Large intestine (tissue), 3 donors: ENCODE measurements at regions not wholly inside any gene's neighbourhood (a gene's known extent, or its start where the extent isn't known, plus 50 kb on each side); places are given as distances from the start of the nearest gene placed in this dataset.

Experiments used
- DNase-seq, 2 donors: peaks; one replicate each; pipeline versions ENCODE4 v3.0.0 to v3.0.0-alpha.2; 2013
- H3K27ac ChIP-seq: one replicate; pipeline ENCODE4 v1.5.1; 2013; ENCODE audit warnings: low read length
- H3K27me3 ChIP-seq: 2 replicates; pipeline ENCODE4 v1.6.1; 2013; ENCODE audit warnings: low read length; ENCODE audit not compliant: control insufficient read depth, insufficient read depth
- H3K36me3 ChIP-seq: 2 replicates; pipeline ENCODE4 v1.6.1; 2013; ENCODE audit warnings: low read length; ENCODE audit not compliant: control insufficient read depth, insufficient read depth
- H3K4me1 ChIP-seq: one replicate; pipeline ENCODE4 v1.6.1; 2013; ENCODE audit warnings: low read length; ENCODE audit not compliant: control insufficient read depth, insufficient read depth
- H3K4me3 ChIP-seq: one replicate; pipeline ENCODE4 v1.5.1; 2013; ENCODE audit warnings: low read length
- H3K9me3 ChIP-seq: one replicate; pipeline ENCODE4 v1.6.1; 2013; ENCODE audit warnings: mild to moderate bottlenecking, low read depth, low read length, moderate library complexity; ENCODE audit not compliant: control insufficient read depth
- WGBS: methylation state at CpG from one replicate; pipeline ENCODE4 v1.1.5; 2013; ENCODE audit warnings: low lambda C conversion rate; ENCODE audit not compliant: insufficient coverage; 5-methylcytosine and 5-hydroxymethylcytosine counted together

DNA sequence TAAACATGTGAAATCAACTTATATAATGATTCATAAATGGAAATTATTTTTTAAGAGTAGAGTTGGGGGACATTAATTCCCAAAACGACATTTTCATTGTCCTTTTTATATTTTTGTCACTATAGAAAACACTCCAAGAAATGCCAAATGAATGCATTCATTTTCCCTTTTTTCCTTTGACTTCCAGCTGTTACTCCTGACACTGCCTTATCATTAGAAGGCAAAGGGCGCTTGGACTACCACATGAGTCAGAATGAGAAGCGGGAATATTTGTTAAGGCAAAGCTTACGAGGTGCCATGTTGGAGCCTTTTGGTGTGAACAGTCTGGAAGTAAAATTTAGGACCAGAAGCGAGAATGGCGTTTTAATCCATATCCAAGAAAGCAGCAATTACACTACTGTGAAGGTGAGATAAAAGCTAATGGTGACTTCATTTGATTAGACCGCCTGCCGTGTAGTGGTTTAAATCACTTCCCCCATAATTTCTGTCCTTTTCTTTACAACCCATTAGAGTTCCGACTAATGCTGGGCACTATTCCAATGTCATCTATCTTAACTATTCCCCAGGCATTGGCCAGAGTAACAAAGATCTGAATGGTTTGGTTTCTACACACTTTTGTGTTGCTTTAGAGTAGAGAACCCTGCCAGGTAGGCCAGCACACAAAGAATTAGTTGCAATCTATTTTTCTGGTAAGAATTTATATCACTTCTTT lies 166.7 kb downstream of the FAT4 start:
- 44% methylated on average over 1 of the region's 9 CpGs for WGBS

DNA sequence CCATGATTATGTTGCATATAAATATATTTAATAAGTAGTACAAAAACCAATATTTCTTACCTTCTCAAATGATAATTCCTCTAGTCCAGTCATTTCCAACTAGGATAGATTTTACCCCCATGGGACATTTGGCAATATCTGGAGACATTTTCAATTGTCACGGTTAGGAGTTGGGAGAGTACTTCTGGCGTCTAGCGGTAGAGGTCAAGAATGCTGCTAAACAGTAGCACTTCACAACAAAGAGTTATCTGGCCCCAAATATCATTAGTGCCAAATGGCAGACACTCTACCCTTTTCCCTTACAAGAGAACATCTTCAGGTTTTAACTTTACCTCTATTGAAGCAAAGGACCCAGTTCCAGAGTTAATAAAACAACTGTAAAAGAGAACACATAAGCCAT lies 168.1 kb downstream of the FAT4 start:
- no peak for DNase-seq
- no peaks in the 10 kb centered on the region for H3K27me3 ChIP-seq
- no peaks in the 10 kb centered on the region for H3K4me1 ChIP-seq
- no peak overlapping the region for H3K4me3 ChIP-seq
- H3K36me3 ChIP-seq: peaks cover 5% of the 10 kb centered on the region
- no peaks in the 10 kb centered on the region for H3K9me3 ChIP-seq
- no peak overlapping the region for H3K27ac ChIP-seq
- no CpG with 5 or more reads among the region's 3 CpGs for WGBS

More for the DNA sequence above, 166.7 kb downstream of the FAT4 start:
- peaks cover 5% of the 10 kb centered on the region for H3K36me3 ChIP-seq
- no peaks in the 10 kb centered on the region for H3K9me3 ChIP-seq
- H3K4me1 ChIP-seq: no peaks in the 10 kb centered on the region
- H3K27me3 ChIP-seq: no peaks in the 10 kb centered on the region
- H3K27ac ChIP-seq: no peak overlapping the region
- no peak overlapping the region for H3K4me3 ChIP-seq
- no peak for DNase-seq

DNA sequence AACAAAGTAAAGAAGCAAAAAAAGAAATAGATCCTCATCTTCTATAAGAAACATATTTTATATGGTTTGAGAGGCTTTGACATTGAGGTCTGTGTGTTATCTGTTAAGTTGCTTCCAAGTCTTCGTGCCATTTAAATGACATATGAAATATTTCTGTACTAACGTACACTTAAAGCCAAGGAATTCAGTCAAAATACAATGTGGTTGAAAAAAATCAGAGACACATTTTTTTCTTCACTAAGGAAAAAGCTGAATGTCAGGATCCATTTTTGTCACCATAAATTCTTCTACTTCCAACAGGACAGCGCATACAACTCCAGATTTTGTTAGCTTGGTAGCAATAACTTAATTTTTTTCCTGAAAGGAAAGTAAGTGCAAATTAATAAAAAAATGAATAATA lies 168.5 kb downstream of the FAT4 start:
- H3K27me3 ChIP-seq: no peaks in the 10 kb centered on the region
- no peak for DNase-seq
- no peak overlapping the region for H3K27ac ChIP-seq
- 89% methylated on average over 2 of the region's 3 CpGs for WGBS
- no peak overlapping the region for H3K4me3 ChIP-seq
- no peaks in the 10 kb centered on the region for H3K4me1 ChIP-seq
- peaks cover 5% of the 10 kb centered on the region for H3K36me3 ChIP-seq
- no peaks in the 10 kb centered on the region for H3K9me3 ChIP-seq

DNA sequence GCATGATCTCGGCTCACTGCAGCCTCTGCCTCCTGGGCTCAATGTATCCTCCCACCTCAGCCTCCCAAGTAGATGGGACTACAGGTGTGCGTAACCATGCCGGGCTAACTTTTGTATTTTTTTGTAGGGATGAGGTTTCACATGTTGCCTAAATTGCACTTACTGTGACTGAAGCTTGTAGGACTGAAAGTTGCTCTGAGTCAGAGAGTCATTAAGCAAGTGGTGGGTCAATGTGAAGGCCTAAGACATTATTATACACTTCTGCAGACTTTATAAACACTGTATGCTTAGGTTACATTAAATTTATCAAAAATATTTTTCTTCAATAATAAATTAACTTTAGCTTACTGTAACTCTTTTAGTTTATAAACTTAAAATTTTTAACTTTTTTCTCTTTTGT lies 170.2 kb downstream of the FAT4 start:
- Histone ChIP-seq H3K27ac (no peak overlapping the region), H3K9me3 (peaks cover 2% of the 10 kb centered on the region), H3K4me1 (no peaks in the 10 kb centered on the region), H3K36me3 (peaks cover 7% of the 10 kb centered on the region), H3K27me3 (no peaks in the 10 kb centered on the region), H3K4me3 (no peak overlapping the region)
- DNase-seq: no peak
- WGBS: no CpG with 5 or more reads among the region's 3 CpGs

DNA sequence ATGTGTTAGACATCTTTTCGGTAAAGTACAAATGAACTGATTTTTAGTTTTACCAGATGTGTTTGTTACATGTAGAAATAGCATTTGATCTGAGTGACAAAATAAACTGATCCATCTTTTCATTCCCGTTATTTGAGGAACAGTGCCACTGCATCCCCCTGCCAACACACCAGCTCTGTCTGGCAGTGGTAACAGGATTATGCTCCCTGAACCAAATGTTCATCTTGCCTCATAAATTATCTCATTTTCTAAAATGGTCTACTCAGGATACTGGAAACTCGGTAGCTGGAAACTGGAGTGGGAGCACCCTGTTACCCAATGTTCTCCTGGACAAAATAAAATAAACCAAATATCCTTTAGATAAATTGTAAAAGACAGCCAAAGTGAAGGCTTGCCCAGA lies 171.6 kb downstream of the FAT4 start:
- WGBS: no CpG with 5 or more reads among the region's 3 CpGs
- H3K4me3 ChIP-seq: no peak overlapping the region
- H3K27me3 ChIP-seq: no peaks in the 10 kb centered on the region
- H3K9me3 ChIP-seq: peaks cover 2% of the 10 kb centered on the region
- no peak for DNase-seq
- H3K27ac ChIP-seq: no peak overlapping the region
- H3K36me3 ChIP-seq: peaks cover 18% of the 10 kb centered on the region
- H3K4me1 ChIP-seq: no peaks in the 10 kb centered on the region

DNA sequence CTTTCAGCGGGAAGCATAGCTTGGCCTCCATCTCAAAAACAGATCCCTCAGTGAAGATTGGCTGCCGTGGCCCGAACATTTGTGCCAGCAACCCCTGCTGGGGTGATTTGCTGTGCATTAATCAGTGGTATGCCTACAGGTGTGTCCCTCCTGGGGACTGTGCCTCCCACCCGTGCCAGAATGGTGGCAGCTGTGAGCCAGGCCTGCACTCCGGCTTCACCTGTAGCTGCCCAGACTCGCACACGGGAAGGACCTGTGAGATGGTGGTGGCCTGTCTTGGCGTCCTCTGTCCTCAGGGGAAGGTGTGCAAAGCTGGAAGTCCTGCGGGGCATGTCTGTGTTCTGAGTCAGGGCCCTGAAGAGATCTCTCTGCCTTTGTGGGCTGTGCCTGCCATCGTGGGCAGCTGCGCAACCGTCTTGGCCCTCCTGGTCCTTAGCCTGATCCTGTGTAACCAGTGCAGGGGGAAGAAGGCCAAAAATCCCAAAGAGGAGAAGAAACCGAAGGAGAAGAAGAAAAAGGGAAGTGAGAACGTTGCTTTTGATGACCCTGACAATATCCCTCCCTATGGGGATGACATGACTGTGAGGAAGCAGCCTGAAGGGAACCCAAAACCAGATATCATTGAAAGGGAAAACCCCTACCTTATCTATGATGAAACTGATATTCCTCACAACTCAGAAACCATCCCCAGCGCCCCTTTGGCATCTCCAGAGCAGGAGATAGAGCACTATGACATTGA lies 175.4 kb downstream of the FAT4 start:
- H3K4me1 ChIP-seq: no peaks in the 10 kb centered on the region
- no peaks in the 10 kb centered on the region for H3K27me3 ChIP-seq
- no peak overlapping the region for H3K4me3 ChIP-seq
- H3K27ac ChIP-seq: no peak overlapping the region
- WGBS: 80% methylated on average over 1 of the region's 15 CpGs
- H3K9me3 ChIP-seq: peaks cover 2% of the 10 kb centered on the region
- no peak for DNase-seq
- H3K36me3 ChIP-seq: peaks cover 13% of the 10 kb centered on the region

DNA sequence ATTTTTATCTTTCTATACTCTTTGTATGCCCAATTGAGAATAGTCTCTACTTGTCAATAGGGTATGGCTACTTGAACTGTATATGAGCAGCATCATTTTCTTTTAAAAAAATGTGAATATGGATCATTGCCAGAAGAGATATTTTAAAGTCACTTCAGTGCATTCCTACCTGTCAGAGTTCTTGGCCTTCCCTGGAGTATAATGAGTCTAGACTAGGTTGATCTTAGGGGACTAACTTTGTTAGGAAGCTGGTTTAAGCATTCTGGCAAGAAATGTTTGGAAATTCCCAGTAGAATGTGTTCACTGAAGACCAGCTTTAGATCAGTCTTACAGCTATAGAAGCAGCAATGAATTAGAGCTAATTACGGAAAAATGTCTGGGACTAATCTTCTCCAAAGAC lies 178.2 kb downstream of the FAT4 start:
- no CpG with 5 or more reads among the region's 1 CpG for WGBS
- DNase-seq: no peak
- no peaks in the 10 kb centered on the region for H3K4me1 ChIP-seq
- no peaks in the 10 kb centered on the region for H3K27me3 ChIP-seq
- no peak overlapping the region for H3K4me3 ChIP-seq
- peaks cover 2% of the 10 kb centered on the region for H3K9me3 ChIP-seq
- H3K36me3 ChIP-seq: peaks cover 13% of the 10 kb centered on the region
- H3K27ac ChIP-seq: no peak overlapping the region

DNA sequence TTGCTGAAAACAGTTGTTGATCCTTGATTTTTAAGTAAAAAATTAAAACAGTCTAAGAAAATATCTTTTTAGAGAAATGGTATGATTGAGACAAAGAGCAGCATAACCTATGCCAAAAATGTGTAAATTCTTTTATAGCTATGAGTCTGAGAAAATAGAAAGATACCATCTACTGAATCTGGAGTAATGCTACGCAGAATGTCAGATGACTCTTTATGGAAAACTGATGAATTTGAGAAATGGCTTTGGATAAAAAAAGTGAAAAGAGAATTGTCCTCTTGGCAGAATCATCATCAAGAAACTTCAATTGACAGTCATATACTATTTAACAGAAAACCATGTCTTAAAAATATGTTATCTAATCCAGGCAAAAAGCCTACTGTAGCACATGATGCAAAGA lies 183.1 kb downstream of the FAT4 start:
- Histone ChIP-seq H3K9me3 (no peaks in the 10 kb centered on the region), H3K27me3 (no peaks in the 10 kb centered on the region), H3K4me1 (no peaks in the 10 kb centered on the region), H3K27ac (no peak overlapping the region), H3K36me3 (no peaks in the 10 kb centered on the region), H3K4me3 (no peak overlapping the region)
- no peak for DNase-seq
- WGBS: 100% methylated on average over 1 of the region's 1 CpG

DNA sequence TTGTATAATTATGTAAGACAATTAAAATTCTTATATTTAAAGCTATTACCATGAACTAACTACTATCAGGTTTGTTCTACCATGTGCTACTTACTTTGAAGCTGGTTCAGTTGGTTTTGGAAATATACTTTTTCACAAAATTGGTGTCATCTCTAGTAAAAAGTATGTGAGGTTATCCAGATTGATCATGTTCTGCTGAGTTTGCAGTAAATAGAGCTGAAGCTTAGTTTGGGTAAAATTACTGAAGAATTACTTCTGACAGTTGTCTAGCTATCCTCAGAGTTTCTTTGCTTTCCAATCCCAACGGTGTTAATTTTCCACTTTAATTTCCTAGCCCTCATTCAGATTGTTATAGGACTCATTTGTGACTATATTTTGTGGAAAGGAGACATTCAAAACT lies 184.2 kb downstream of the FAT4 start:
- H3K36me3 ChIP-seq: no peaks in the 10 kb centered on the region
- no peak overlapping the region for H3K27ac ChIP-seq
- no peaks in the 10 kb centered on the region for H3K27me3 ChIP-seq
- H3K4me3 ChIP-seq: no peak overlapping the region
- no peaks in the 10 kb centered on the region for H3K9me3 ChIP-seq
- WGBS: 100% methylated on average over 1 of the region's 1 CpG
- no peaks in the 10 kb centered on the region for H3K4me1 ChIP-seq
- no peak for DNase-seq

DNA sequence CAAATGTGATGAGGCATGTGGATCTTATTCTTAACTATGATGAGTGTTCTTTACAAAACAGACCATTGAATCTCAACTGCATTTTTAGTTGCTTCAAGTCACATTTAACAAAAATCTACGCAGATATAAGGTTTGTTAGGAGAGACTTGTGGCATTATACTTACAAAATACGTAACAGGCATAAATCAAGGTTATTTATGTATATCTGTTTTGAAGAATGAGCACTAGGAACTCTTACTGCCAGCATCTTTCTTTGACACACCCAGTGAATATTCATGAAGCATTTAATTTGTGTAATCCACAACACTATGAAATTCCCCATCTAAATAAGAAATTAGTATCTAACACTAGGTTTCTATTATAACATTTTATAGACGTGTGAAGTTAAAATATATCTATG lies 186.3 kb downstream of the FAT4 start:
- H3K36me3 ChIP-seq: no peaks in the 10 kb centered on the region
- no peak overlapping the region for H3K4me3 ChIP-seq
- no peak overlapping the region for H3K27ac ChIP-seq
- H3K27me3 ChIP-seq: no peaks in the 10 kb centered on the region
- H3K4me1 ChIP-seq: no peaks in the 10 kb centered on the region
- 92% methylated on average over 2 of the region's 3 CpGs for WGBS
- no peaks in the 10 kb centered on the region for H3K9me3 ChIP-seq
- DNase-seq: no peak

DNA sequence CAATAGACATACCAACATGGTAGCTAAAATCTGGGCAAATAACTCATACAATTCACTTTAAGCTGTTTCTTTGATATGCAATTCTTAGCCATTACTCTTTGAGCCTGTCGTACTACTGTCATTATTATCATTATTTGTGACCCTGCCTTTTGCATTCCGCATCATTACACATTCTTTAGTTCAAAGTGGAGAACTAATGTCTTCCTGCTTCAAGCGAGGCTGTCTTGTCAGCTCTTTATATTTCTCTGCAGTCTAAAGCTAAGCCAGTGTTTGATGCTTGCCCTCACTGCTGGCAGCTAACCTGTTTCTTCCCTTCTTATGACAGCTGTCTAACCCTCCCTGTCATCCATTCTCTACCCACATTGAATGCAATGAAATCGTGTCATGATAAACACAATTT lies 186.8 kb downstream of the FAT4 start:
- no peak overlapping the region for H3K27ac ChIP-seq
- no peaks in the 10 kb centered on the region for H3K27me3 ChIP-seq
- no peaks in the 10 kb centered on the region for H3K36me3 ChIP-seq
- WGBS: 71% methylated on average over 3 of the region's 4 CpGs
- H3K9me3 ChIP-seq: no peaks in the 10 kb centered on the region
- no peak for DNase-seq
- no peaks in the 10 kb centered on the region for H3K4me1 ChIP-seq
- H3K4me3 ChIP-seq: no peak overlapping the region
